NCI-H146 (cell line): ENCODE measurements at regions not wholly inside any gene's neighbourhood (a gene's known extent, or its start where the extent isn't known, plus 50 kb on each side); places are given as distances from the start of the nearest gene placed in this dataset.
"Not testable (repeated sequence)": the region's sequence is repeated elsewhere in the genome, so short reads cannot be mapped to it uniquely, and the experiment has no call there.

Experiments
- DNase-seq: peaks from one replicate; lab custom pipeline; 2025; lab: John Stamatoyannopoulos, UW

- no peak for DNase-seq
Measured at GRCh38 chr4:137956256-137956655, 285.9 kb downstream of the SLC7A11 start.

GRCh38 chr4:137955595-137955994, 286.6 kb downstream of the SLC7A11 start:
- DNase-seq: no peak

- no peak for DNase-seq
Measured at GRCh38 chr4:137952116-137952515, 290.0 kb downstream of the SLC7A11 start.

- DNase-seq: no peak
Measured at GRCh38 chr4:137950286-137950685, 291.9 kb downstream of the SLC7A11 start.

- no peak for DNase-seq
Measured at GRCh38 chr4:137949746-137950145, 292.4 kb downstream of the SLC7A11 start.

- DNase-seq: no peak
Measured at GRCh38 chr4:137946453-137947174, 295.5 kb downstream of the SLC7A11 start.

- DNase-seq: not testable (repeated sequence)
Measured at GRCh38 chr4:137942815-137943214, 299.3 kb downstream of the SLC7A11 start.

- not testable (repeated sequence) for DNase-seq
Measured at GRCh38 chr4:137942015-137942515, 300.1 kb downstream of the SLC7A11 start.

- no peak for DNase-seq
Measured at GRCh38 chr4:137934911-137935310, 307.2 kb downstream of the SLC7A11 start.

GRCh38 chr4:137934046-137934445, 308.1 kb downstream of the SLC7A11 start:
- DNase-seq: no peak

- DNase-seq: no peak
Measured at GRCh38 chr4:137927972-137928371, 314.2 kb downstream of the SLC7A11 start.

GRCh38 chr4:137923494-137923893, 318.7 kb downstream of the SLC7A11 start:
- DNase-seq: no peak

GRCh38 chr4:137922721-137923120, 319.4 kb downstream of the SLC7A11 start:
- no peak for DNase-seq

GRCh38 chr4:137909529-137910309, 332.4 kb downstream of the SLC7A11 start:
- DNase-seq: peak; percentile 74

GRCh38 chr4:137905930-137906329, 336.2 kb downstream of the SLC7A11 start:
- DNase-seq: no peak

- no peak for DNase-seq
Measured at GRCh38 chr4:137901114-137901513, 341.0 kb downstream of the SLC7A11 start.

GRCh38 chr4:137896221-137896737, 345.9 kb downstream of the SLC7A11 start:
- DNase-seq: no peak

GRCh38 chr4:137895515-137895914, 346.6 kb downstream of the SLC7A11 start:
- DNase-seq: not testable (repeated sequence)

- no peak for DNase-seq
Measured at GRCh38 chr4:137892134-137892533, 350.0 kb downstream of the SLC7A11 start.

GRCh38 chr4:137890812-137891211, 351.3 kb downstream of the SLC7A11 start:
- no peak for DNase-seq

- DNase-seq: no peak
Measured at GRCh38 chr4:137881641-137882040, 349.3 kb upstream of the PCDH18 start.

- not testable (repeated sequence) for DNase-seq
Measured at GRCh38 chr4:137868067-137868466, 335.8 kb upstream of the PCDH18 start.

GRCh38 chr4:137866671-137867070, 334.4 kb upstream of the PCDH18 start:
- DNase-seq: no peak
